GM12878 (cell line): ENCODE measurements at regions not wholly inside any gene's neighbourhood (a gene's known extent, or its start where the extent isn't known, plus 50 kb on each side); places are given as distances from the start of the nearest gene placed in this dataset.

Experiments
- ATAC-seq: fragments of 200-7000 bp; cut with Tn5 transposase; 3 replicates; pipeline ENCODE4 v1.9.1; 2020; ENCODE audit warnings: mild to moderate bottlenecking, moderate library complexity
- BruUV-seq: library from RNA; stranded (reverse); fragments of 400-500 nt; replicated peaks from 2 replicates; lab custom pipeline; 2021; lab: Mats Ljungman, UMichigan
- CTCF ChIA-PET: fragments of 300-600 bp; sonication (Branson Sonifier 250); formaldehyde crosslinking; extraction: SDS; loops from one replicate; lab custom pipeline; 2021; ENCODE audit warnings: inconsistent platforms; lab: Yijun Ruan, JAX
- POLR2A ChIA-PET: fragments of 350-600 bp; formaldehyde crosslinking; extraction: SDS; loops from one replicate; lab custom pipeline; 2021; ENCODE audit warnings: inconsistent platforms; lab: Charles Lee
- RAD21 ChIA-PET: fragments of 300-600 bp; sonication (Branson Sonifier 250); formaldehyde crosslinking; loops from one replicate; lab custom pipeline; 2023; ENCODE audit warnings: antibody characterized with exemption; ENCODE audit not compliant: unreplicated experiment; lab: Charles Lee
- SMC1A ChIA-PET: fragments of 300-600 bp; sonication (Branson Sonifier 250); formaldehyde crosslinking; loops from one replicate; lab custom pipeline; 2023; ENCODE audit not compliant: unreplicated experiment, uncharacterized antibody; lab: Charles Lee
- DNase-seq: peaks from one replicate; pipeline ENCODE4 v3.0.0-alpha.2; 2011; ENCODE audit warnings: low read depth, low spot score
- FAIRE-seq: peaks from 3 replicates; lab custom pipeline; 2011; peaks lifted over from hg19 to GRCh38; lab: Jason Lieb, UNC
- H2AFZ ChIP-seq: 2 replicates; pipeline ENCODE4 v1.6.0; 2011; ENCODE audit warnings: low read depth, low read length, control low read depth; ENCODE audit not compliant: control insufficient read depth
- H3K27ac ChIP-seq: 2 replicates; pipeline ENCODE4 v1.5.1; 2011; ENCODE audit warnings: control low read depth; ENCODE audit not compliant: control insufficient read depth, insufficient read depth
- H3K27me3 ChIP-seq, 2 experiments: replicated peaks in 1 of 2; 2 replicates each; pipeline versions ENCODE4 v1.6.0 to v1.6.1; 2011; ENCODE audit warnings: low read length in 1 of 2; ENCODE audit not compliant: control insufficient read depth in 2 of 2, insufficient read depth in 2 of 2
- H3K36me3 ChIP-seq, 2 experiments: 2 replicates each; pipeline ENCODE4 v1.5.1; 2011; ENCODE audit warnings: low read length in 1 of 2; ENCODE audit not compliant: control insufficient read depth in 2 of 2, insufficient read depth in 2 of 2
- H3K4me1 ChIP-seq: 2 replicates; pipeline ENCODE4 v1.6.1; 2011; ENCODE audit warnings: mild to moderate bottlenecking, low read length, moderate library complexity, mixed read lengths; ENCODE audit not compliant: control insufficient read depth, insufficient read depth
- H3K4me2 ChIP-seq: 2 replicates; pipeline ENCODE4 v1.6.0; 2011; ENCODE audit warnings: control low read depth; ENCODE audit not compliant: control insufficient read depth, insufficient read depth
- H3K4me3 ChIP-seq: fragments of 200-600 bp; sonication (generic); 2 replicates; pipeline ENCODE4 v1.5.1; 2016
- H3K79me2 ChIP-seq: 2 replicates; pipeline ENCODE4 v1.6.0; 2011; ENCODE audit warnings: low read length; ENCODE audit not compliant: control insufficient read depth, insufficient read depth
- H3K9ac ChIP-seq: 2 replicates; pipeline ENCODE4 v1.8.0; 2011; ENCODE audit warnings: low read length, control low read depth, mixed read lengths; ENCODE audit not compliant: control insufficient read depth, insufficient read depth
- H3K9me3 ChIP-seq: replicated peaks from 3 replicates; pipeline ENCODE4 v1.5.1; 2011; ENCODE audit warnings: mild to moderate bottlenecking, low read length; ENCODE audit not compliant: control insufficient read depth, insufficient read depth
- H4K20me1 ChIP-seq: 2 replicates; pipeline ENCODE4 v1.6.0; 2011; ENCODE audit not compliant: control insufficient read depth, insufficient read depth
- CHD4 ChIP-seq: fragments of 200-600 bp; sonication (generic); IDR thresholded peaks from 2 replicates; pipeline ENCODE4 v1.6.1; 2016; ENCODE audit warnings: mild to moderate bottlenecking
- ELK1 ChIP-seq: IDR thresholded peaks from 2 replicates; pipeline ENCODE4 v1.6.1; 2012; ENCODE audit warnings: low read depth, low read length, improper control_type of control experiment
- HCFC1 ChIP-seq: fragments of 150-350 bp; IDR thresholded peaks from 2 replicates; pipeline ENCODE4 v1.6.1; 2014; ENCODE audit warnings: low read length
- LARP7 ChIP-seq: fragments of 450-650 bp; IDR thresholded peaks from 2 replicates; pipeline ENCODE4 v1.6.1; 2017; ENCODE audit warnings: mild to moderate bottlenecking
- MAX ChIP-seq: IDR thresholded peaks from 2 replicates; pipeline ENCODE4 v1.6.1; 2012; ENCODE audit warnings: low read depth, low read length, improper control_type of control experiment
- NFYB ChIP-seq: IDR thresholded peaks from 2 replicates; pipeline ENCODE4 v1.6.1; 2011; ENCODE audit warnings: low read depth, mild to moderate bottlenecking, low read length, improper control_type of control experiment, moderate library complexity; ENCODE audit not compliant: insufficient read depth
- POU2F2 ChIP-seq: IDR thresholded peaks from 3 replicates; pipeline ENCODE4 v1.6.1; 2011; ENCODE audit warnings: low read depth, mild to moderate bottlenecking, low read length, borderline replicate concordance
- RUNX3 ChIP-seq: IDR thresholded peaks from 2 replicates; pipeline ENCODE4 v1.6.1; 2012; ENCODE audit warnings: low read length, inconsistent platforms
- SIX5 ChIP-seq: IDR thresholded peaks from 2 replicates; pipeline ENCODE4 v1.6.1; 2011; ENCODE audit warnings: mild to moderate bottlenecking, low read depth, low read length, moderate library complexity; ENCODE audit not compliant: severe bottlenecking
- SP1 ChIP-seq: IDR thresholded peaks from one replicate; pipeline ENCODE4 v1.6.1; 2011; ENCODE audit warnings: low read depth, low read length
- SUPT20H ChIP-seq: IDR thresholded peaks from 2 replicates; pipeline ENCODE4 v1.6.1; 2011; ENCODE audit warnings: low read depth, mild to moderate bottlenecking, low read length, moderate library complexity, borderline replicate concordance; ENCODE audit not compliant: control insufficient read depth
- TCF12 ChIP-seq: IDR thresholded peaks from 2 replicates; pipeline ENCODE4 v1.6.1; 2011; ENCODE audit warnings: low read depth, mild to moderate bottlenecking, low read length
- ZBTB4 ChIP-seq: fragments of 450-650 bp; formaldehyde crosslinking; IDR thresholded peaks from 2 replicates; pipeline ENCODE4 v1.4.0; 2022; ENCODE audit warnings: mild to moderate bottlenecking, moderate library complexity
- ZNF622 ChIP-seq: fragments of 450-650 bp; IDR thresholded peaks from 2 replicates; pipeline ENCODE4 v1.6.1; 2017; ENCODE audit warnings: mild to moderate bottlenecking, inconsistent platforms
- ZZZ3 ChIP-seq: IDR thresholded peaks from 2 replicates; pipeline ENCODE4 v1.6.1; 2011; ENCODE audit warnings: low read depth; ENCODE audit not compliant: control insufficient read depth, insufficient read length
- in situ Hi-C: fragments of 300-500 bp; cut with MboI; formaldehyde crosslinking; loops from 9 replicates; pipeline ENCODE4 v1.14.3; 2018; ENCODE audit warnings: mixed read lengths
- intact Hi-C: fragments of 100-400 bp; cut with micrococcal nuclease; formaldehyde crosslinking; loops from one replicate; pipeline ENCODE4 v1.14.2; 2022; ENCODE audit not compliant: unreplicated experiment

- TF ChIP-seq TCF12 (no peak), NFYB (no peak), ZNF622 (no peak), ELK1 (no peak), ZZZ3 (no peak), SIX5 (no peak), SP1 (no peak), LARP7 (no peak), ZBTB4 (no peak), CHD4 (no peak)
Observed at GRCh38 chr11:106463796-106464201, 386.3 kb downstream of the AASDHPPT start (continued).

GRCh38 chr11:106464728-106465127, 387.3 kb downstream of the AASDHPPT start:
- Histone ChIP-seq H3K9ac (no peak overlapping the region), H3K9me3 (no peaks in the 10 kb centered on the region), H3K4me2 (no peak overlapping the region), H3K36me3 (no peaks in the 10 kb centered on the region), H3K79me2 (no peaks in the 10 kb centered on the region), H2AFZ (no peak overlapping the region), H4K20me1 (no peaks in the 10 kb centered on the region)
- FAIRE-seq (no peak), ATAC-seq (no peak)
- BruUV-seq, result no TSS peak
- CTCF ChIA-PET, result no interaction called here
- TF ChIP-seq HCFC1 (no peak), MAX (no peak), RUNX3 (no peak), POU2F2 (no peak), SUPT20H (no peak)
- TF ChIP-seq, all 136 proteins: peak for 0
- SMC1A ChIA-PET, result interaction anchor here (0.6 to 0.7 kb wide), 2 partner anchors 8 to 105 kb away, joined by 3 read pairs; no protein-coding TSS in a partner anchor
- Histone ChIP-seq H3K4me1 (no peaks in the 10 kb centered on the region), H3K4me3 (no peak overlapping the region), H3K27me3 (no peaks in the 10 kb centered on the region; a peak in 1 of 4 replicates), H3K27ac (no peak overlapping the region)
- intact Hi-C loops, result no loop called here
- RAD21 ChIA-PET, result no interaction called here
- in situ Hi-C loops, result no loop called here
- POLR2A ChIA-PET, result no interaction called here
- no peak for DNase-seq
